Urothelium cell line (cell line): ENCODE measurements at regions not wholly inside any gene's neighbourhood (a gene's known extent, or its start where the extent isn't known, plus 50 kb on each side); places are given as distances from the start of the nearest gene placed in this dataset.
"Not testable (repeated sequence)": the region's sequence is repeated elsewhere in the genome, so short reads cannot be mapped to it uniquely, and the experiment has no call there.

Experiments used
- DNase-seq: peaks from one replicate; pipeline ENCODE4 v3.0.0; 2011; ENCODE audit warnings: low spot score, mixed read lengths
- FAIRE-seq: peaks from 2 replicates; lab custom pipeline; 2011; peaks lifted over from hg19 to GRCh38; lab: Jason Lieb, UNC

GRCh38 chr2:87470381-87471380 is 277.2 kb upstream of the PLGLB2 start:
- FAIRE-seq, DNase-seq: not testable (repeated sequence)

- FAIRE-seq, DNase-seq: not testable (repeated sequence)
Measured at GRCh38 chr2:87471478-87471877, 276.4 kb upstream of the PLGLB2 start.

- not testable (repeated sequence) for DNase-seq
- peak; percentile 20 for FAIRE-seq
Measured at GRCh38 chr2:87476223-87476872, 271.5 kb upstream of the PLGLB2 start.

- not testable (repeated sequence) for DNase-seq, FAIRE-seq
Measured at GRCh38 chr2:87476936-87477335, 271.0 kb upstream of the PLGLB2 start.

GRCh38 chr2:87477669-87478428 is 270.0 kb upstream of the PLGLB2 start:
- not testable (repeated sequence) for DNase-seq, FAIRE-seq

GRCh38 chr2:87478911-87479310 is 269.0 kb upstream of the PLGLB2 start:
- DNase-seq, FAIRE-seq: not testable (repeated sequence)

- not testable (repeated sequence) for DNase-seq, FAIRE-seq
Measured at GRCh38 chr2:87483093-87483680, 264.7 kb upstream of the PLGLB2 start.

- not testable (repeated sequence) for FAIRE-seq, DNase-seq
Measured at GRCh38 chr2:87484363-87484762, 263.5 kb upstream of the PLGLB2 start.

GRCh38 chr2:87485455-87485854 is 262.4 kb upstream of the PLGLB2 start:
- not testable (repeated sequence) for FAIRE-seq, DNase-seq

GRCh38 chr2:87485884-87486283 is 262.0 kb upstream of the PLGLB2 start:
- not testable (repeated sequence) for DNase-seq, FAIRE-seq

GRCh38 chr2:87486413-87486812 is 261.5 kb upstream of the PLGLB2 start:
- FAIRE-seq, DNase-seq: not testable (repeated sequence)

GRCh38 chr2:87488021-87488420 is 259.9 kb upstream of the PLGLB2 start:
- not testable (repeated sequence) for FAIRE-seq

GRCh38 chr2:87488991-87489390 is 258.9 kb upstream of the PLGLB2 start:
- not testable (repeated sequence) for FAIRE-seq, DNase-seq

More at GRCh38 chr2:87488021-87488420, 259.9 kb upstream of the PLGLB2 start:
- DNase-seq = not testable (repeated sequence)

- not testable (repeated sequence) for FAIRE-seq
Measured at GRCh38 chr2:87494846-87495245, 253.0 kb upstream of the PLGLB2 start.

GRCh38 chr2:87495455-87495854 is 252.4 kb upstream of the PLGLB2 start:
- FAIRE-seq, DNase-seq: not testable (repeated sequence)

More at GRCh38 chr2:87494846-87495245, 253.0 kb upstream of the PLGLB2 start:
- not testable (repeated sequence) for DNase-seq

- FAIRE-seq, DNase-seq: not testable (repeated sequence)
Measured at GRCh38 chr2:87496036-87497006, 251.6 kb upstream of the PLGLB2 start.

GRCh38 chr2:87497135-87497534 is 250.8 kb upstream of the PLGLB2 start:
- FAIRE-seq, DNase-seq: not testable (repeated sequence)

- not testable (repeated sequence) for FAIRE-seq, DNase-seq
Measured at GRCh38 chr2:87497700-87498099, 250.2 kb upstream of the PLGLB2 start.
